Neural progenitor cell (in vitro differentiated cells): ENCODE measurements at regions not wholly inside any gene's neighbourhood (a gene's known extent, or its start where the extent isn't known, plus 50 kb on each side); places are given as distances from the start of the nearest gene placed in this dataset.

Experiments used
- DNase-seq: peaks from one replicate; pipeline ENCODE4 v3.0.0-alpha.2; 2016; ENCODE audit warnings: low spot score
- H2AFZ ChIP-seq: fragments of 200-600 bp; sonication (generic); replicated peaks from 2 replicates; pipeline ENCODE4 v1.6.1; 2016; ENCODE audit warnings: antibody characterized with exemption
- H3F3A ChIP-seq: fragments of 200-600 bp; sonication (generic); 2 replicates; pipeline ENCODE4 v1.6.1; 2016; ENCODE audit warnings: antibody characterized with exemption, low read depth
- H3K27ac ChIP-seq: fragments of 200-600 bp; sonication (generic); 2 replicates; pipeline ENCODE4 v1.5.1; 2016; ENCODE audit warnings: mild to moderate bottlenecking
- H3K27me3 ChIP-seq: fragments of 200-600 bp; sonication (generic); 2 replicates; pipeline ENCODE4 v1.6.1; 2016; ENCODE audit warnings: mild to moderate bottlenecking, moderate library complexity
- H3K36me3 ChIP-seq: fragments of 200-600 bp; sonication (generic); 2 replicates; pipeline ENCODE4 v1.5.1; 2016
- H3K4me1 ChIP-seq: fragments of 200-600 bp; sonication (generic); 2 replicates; pipeline ENCODE4 v1.6.1; 2016; ENCODE audit warnings: mixed run types
- H3K4me2 ChIP-seq: fragments of 200-600 bp; sonication (generic); 2 replicates; pipeline ENCODE4 v1.6.1; 2016
- H3K4me3 ChIP-seq: fragments of 200-600 bp; sonication (generic); 2 replicates; pipeline ENCODE4 v1.5.1; 2016
- H3K79me2 ChIP-seq: fragments of 200-600 bp; sonication (generic); 2 replicates; pipeline ENCODE4 v1.6.1; 2016; ENCODE audit warnings: low read depth
- H3K9ac ChIP-seq: fragments of 200-600 bp; sonication (generic); 2 replicates; pipeline ENCODE4 v1.6.1; 2016
- H3K9me3 ChIP-seq: fragments of 200-600 bp; sonication (generic); 2 replicates; pipeline ENCODE4 v1.5.1; 2016; ENCODE audit warnings: low read depth
- H4K20me1 ChIP-seq: fragments of 200-600 bp; sonication (generic); 2 replicates; pipeline ENCODE4 v1.6.1; 2016; ENCODE audit warnings: low read depth
- H3K27ac Mint-ChIP-seq: 3 replicates; pipeline ENCODE4 v1.8.0; 2021; ENCODE audit warnings: mixed read lengths
- H3K27me3 Mint-ChIP-seq: 2 replicates; pipeline ENCODE4 v1.8.0; 2022; ENCODE audit warnings: low read depth, mild to moderate bottlenecking, inconsistent platforms, moderate library complexity, mixed read lengths; ENCODE audit not compliant: insufficient read depth
- H3K36me3 Mint-ChIP-seq: 3 replicates; pipeline ENCODE4 v1.8.0; 2021; ENCODE audit warnings: mixed read lengths
- H3K4me1 Mint-ChIP-seq: 3 replicates; pipeline ENCODE4 v1.8.0; 2021; ENCODE audit warnings: mixed read lengths
- H3K4me3 Mint-ChIP-seq: 3 replicates; pipeline ENCODE4 v1.8.0; 2021; ENCODE audit warnings: mild to moderate bottlenecking, moderate library complexity, mixed read lengths
- H3K9me3 Mint-ChIP-seq: 3 replicates; pipeline ENCODE4 v1.8.0; 2020; ENCODE audit warnings: mixed read lengths
- EZH2 ChIP-seq: fragments of 200-600 bp; sonication (generic); IDR thresholded peaks from 2 replicates; pipeline ENCODE4 v1.6.1; 2017; ENCODE audit warnings: antibody characterized with exemption, mild to moderate bottlenecking, moderate library complexity
- EZH2phosphoT487 ChIP-seq: fragments of 200-600 bp; sonication (generic); IDR thresholded peaks from 2 replicates; pipeline ENCODE4 v1.6.1; 2017; ENCODE audit warnings: antibody characterized with exemption
- TF ChIP-seq, protein P1 (sequence below): fragments of 200-600 bp; sonication (generic); IDR thresholded peaks from 2 replicates; pipeline ENCODE4 v1.5.1; 2017; ENCODE audit warnings: antibody characterized with exemption, mild to moderate bottlenecking

DNA sequence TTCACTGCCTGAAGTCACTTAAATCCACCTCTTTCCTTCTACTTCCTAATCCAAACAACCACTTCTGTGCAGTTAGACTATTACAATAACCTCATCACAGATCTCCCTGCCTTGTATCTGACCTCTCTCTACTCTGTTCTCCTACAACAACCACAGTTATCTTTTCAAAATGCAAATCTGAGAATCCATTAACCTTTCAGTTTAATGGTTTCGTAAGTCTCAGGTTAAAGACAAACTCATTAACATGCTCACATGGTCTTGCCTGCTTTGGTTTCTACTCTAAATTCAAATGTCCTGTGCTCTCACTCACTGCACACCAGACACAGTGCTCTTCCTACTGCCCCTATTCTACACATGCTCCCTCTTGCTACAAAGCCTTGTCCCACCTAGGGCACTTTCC, 406.5 kb upstream of the THBS1 start:
- Mint-ChIP-seq H3K27me3 (peaks cover 3% of the 10 kb centered on the region), H3K4me3 (no peak overlapping the region), H3K36me3 (no peaks in the 10 kb centered on the region), H3K4me1 (peaks cover 23% of the 10 kb centered on the region), H3K27ac (no peak overlapping the region), H3K9me3 (no peaks in the 10 kb centered on the region)
- Histone ChIP-seq H3K9me3 (no peaks in the 10 kb centered on the region), H3K4me3 (no peak overlapping the region), H3K27me3 (no peaks in the 10 kb centered on the region), H3K27ac (no peak overlapping the region), H3K9ac (no peak overlapping the region), H3K79me2 (no peaks in the 10 kb centered on the region), H3K36me3 (no peaks in the 10 kb centered on the region), H2AFZ (no peak overlapping the region), H3F3A (peaks cover 6% of the 10 kb centered on the region), H3K4me2 (no peak overlapping the region), H4K20me1 (no peaks in the 10 kb centered on the region), H3K4me1 (peaks cover 18% of the 10 kb centered on the region)
- no peak for DNase-seq
- no peak for TF ChIP-seq EZH2
- no peak for TF ChIP-seq EZH2phosphoT487
- TF ChIP-seq, protein P1, sequence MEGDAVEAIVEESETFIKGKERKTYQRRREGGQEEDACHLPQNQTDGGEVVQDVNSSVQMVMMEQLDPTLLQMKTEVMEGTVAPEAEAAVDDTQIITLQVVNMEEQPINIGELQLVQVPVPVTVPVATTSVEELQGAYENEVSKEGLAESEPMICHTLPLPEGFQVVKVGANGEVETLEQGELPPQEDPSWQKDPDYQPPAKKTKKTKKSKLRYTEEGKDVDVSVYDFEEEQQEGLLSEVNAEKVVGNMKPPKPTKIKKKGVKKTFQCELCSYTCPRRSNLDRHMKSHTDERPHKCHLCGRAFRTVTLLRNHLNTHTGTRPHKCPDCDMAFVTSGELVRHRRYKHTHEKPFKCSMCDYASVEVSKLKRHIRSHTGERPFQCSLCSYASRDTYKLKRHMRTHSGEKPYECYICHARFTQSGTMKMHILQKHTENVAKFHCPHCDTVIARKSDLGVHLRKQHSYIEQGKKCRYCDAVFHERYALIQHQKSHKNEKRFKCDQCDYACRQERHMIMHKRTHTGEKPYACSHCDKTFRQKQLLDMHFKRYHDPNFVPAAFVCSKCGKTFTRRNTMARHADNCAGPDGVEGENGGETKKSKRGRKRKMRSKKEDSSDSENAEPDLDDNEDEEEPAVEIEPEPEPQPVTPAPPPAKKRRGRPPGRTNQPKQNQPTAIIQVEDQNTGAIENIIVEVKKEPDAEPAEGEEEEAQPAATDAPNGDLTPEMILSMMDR: no peak

DNA sequence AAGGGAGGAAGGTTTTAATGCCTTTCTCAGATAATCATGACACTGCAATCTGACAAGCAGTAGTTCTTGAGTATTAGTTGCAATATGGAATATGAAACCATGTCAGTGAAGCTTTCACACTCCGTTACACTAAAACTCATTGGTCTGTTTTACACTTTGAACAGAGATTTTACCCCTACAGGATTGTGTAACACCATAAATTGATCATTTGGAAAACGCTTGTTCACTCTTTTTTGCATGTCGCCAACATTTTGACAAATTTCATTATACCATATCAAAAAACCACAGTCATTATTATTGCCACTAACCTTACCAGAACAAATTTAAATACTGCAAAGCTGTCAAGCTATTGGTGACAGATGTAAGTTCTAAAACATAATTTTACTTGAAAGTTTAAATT, 404.8 kb upstream of the THBS1 start:
- H3K27ac Mint-ChIP-seq: no peak overlapping the region
- Histone ChIP-seq H3K9ac (no peak overlapping the region), H3K4me2 (no peak overlapping the region), H2AFZ (no peak overlapping the region), H4K20me1 (no peaks in the 10 kb centered on the region), H3K36me3 (no peaks in the 10 kb centered on the region), H3K27ac (no peak overlapping the region), H3K4me3 (no peak overlapping the region), H3K27me3 (no peaks in the 10 kb centered on the region), H3F3A (peaks cover 3% of the 10 kb centered on the region), H3K4me1 (peaks cover 6% of the 10 kb centered on the region), H3K9me3 (no peaks in the 10 kb centered on the region), H3K79me2 (no peaks in the 10 kb centered on the region)
- H3K4me1 Mint-ChIP-seq: peaks cover 32% of the 10 kb centered on the region
- no peaks in the 10 kb centered on the region for H3K9me3 Mint-ChIP-seq
- TF ChIP-seq EZH2: no peak
- TF ChIP-seq EZH2phosphoT487: no peak
- TF ChIP-seq, protein P1: no peak
- H3K36me3 Mint-ChIP-seq: no peaks in the 10 kb centered on the region
- H3K4me3 Mint-ChIP-seq: no peak overlapping the region
- DNase-seq: no peak
- H3K27me3 Mint-ChIP-seq: peaks cover 5% of the 10 kb centered on the region

- Mint-ChIP-seq H3K36me3 (no peaks in the 10 kb centered on the region), H3K27me3 (peaks cover 5% of the 10 kb centered on the region), H3K4me1 (peaks cover 36% of the 10 kb centered on the region), H3K27ac (no peak overlapping the region), H3K4me3 (no peak overlapping the region), H3K9me3 (no peaks in the 10 kb centered on the region)
- no peak overlapping the region for H3K27ac ChIP-seq
- H3K9ac ChIP-seq: no peak overlapping the region
- TF ChIP-seq EZH2phosphoT487 (no peak), EZH2 (no peak)
- TF ChIP-seq, protein P1: no peak
- H3K36me3 ChIP-seq: no peaks in the 10 kb centered on the region
- no peaks in the 10 kb centered on the region for H4K20me1 ChIP-seq
- no peak overlapping the region for H3K4me3 ChIP-seq
- H3F3A ChIP-seq: no peaks in the 10 kb centered on the region
- DNase-seq: no peak
- H2AFZ ChIP-seq: no peak overlapping the region
- no peaks in the 10 kb centered on the region for H3K79me2 ChIP-seq
- H3K9me3 ChIP-seq: no peaks in the 10 kb centered on the region
- no peak overlapping the region for H3K4me2 ChIP-seq
- no peaks in the 10 kb centered on the region for H3K27me3 ChIP-seq
- H3K4me1 ChIP-seq: no peaks in the 10 kb centered on the region
Measured at GRCh38 chr15:39177561-39177960, 403.3 kb upstream of the THBS1 start.

GRCh38 chr15:39180030-39180429, 400.8 kb upstream of the THBS1 start:
- Histone ChIP-seq H3F3A (no peaks in the 10 kb centered on the region), H3K79me2 (no peaks in the 10 kb centered on the region), H3K27ac (no peak overlapping the region), H2AFZ (no peak overlapping the region), H3K9ac (no peak overlapping the region), H3K27me3 (no peaks in the 10 kb centered on the region), H3K9me3 (no peaks in the 10 kb centered on the region), H3K36me3 (no peaks in the 10 kb centered on the region), H3K4me3 (no peak overlapping the region), H4K20me1 (no peaks in the 10 kb centered on the region), H3K4me2 (no peak overlapping the region), H3K4me1 (no peaks in the 10 kb centered on the region)
- DNase-seq: no peak
- peaks cover 30% of the 10 kb centered on the region for H3K4me1 Mint-ChIP-seq
- no peak overlapping the region for H3K4me3 Mint-ChIP-seq
- TF ChIP-seq, protein P1: no peak
- no peak for TF ChIP-seq EZH2
- no peak for TF ChIP-seq EZH2phosphoT487
- no peaks in the 10 kb centered on the region for H3K36me3 Mint-ChIP-seq
- peaks cover 2% of the 10 kb centered on the region for H3K9me3 Mint-ChIP-seq
- H3K27me3 Mint-ChIP-seq: peaks cover 3% of the 10 kb centered on the region
- H3K27ac Mint-ChIP-seq: no peak overlapping the region
